ENCODE measurements at regions not wholly inside any gene's neighbourhood (a gene's known extent, or its start where the extent isn't known, plus 50 kb on each side); places are given as distances from the start of the nearest gene placed in this dataset.

DNA sequence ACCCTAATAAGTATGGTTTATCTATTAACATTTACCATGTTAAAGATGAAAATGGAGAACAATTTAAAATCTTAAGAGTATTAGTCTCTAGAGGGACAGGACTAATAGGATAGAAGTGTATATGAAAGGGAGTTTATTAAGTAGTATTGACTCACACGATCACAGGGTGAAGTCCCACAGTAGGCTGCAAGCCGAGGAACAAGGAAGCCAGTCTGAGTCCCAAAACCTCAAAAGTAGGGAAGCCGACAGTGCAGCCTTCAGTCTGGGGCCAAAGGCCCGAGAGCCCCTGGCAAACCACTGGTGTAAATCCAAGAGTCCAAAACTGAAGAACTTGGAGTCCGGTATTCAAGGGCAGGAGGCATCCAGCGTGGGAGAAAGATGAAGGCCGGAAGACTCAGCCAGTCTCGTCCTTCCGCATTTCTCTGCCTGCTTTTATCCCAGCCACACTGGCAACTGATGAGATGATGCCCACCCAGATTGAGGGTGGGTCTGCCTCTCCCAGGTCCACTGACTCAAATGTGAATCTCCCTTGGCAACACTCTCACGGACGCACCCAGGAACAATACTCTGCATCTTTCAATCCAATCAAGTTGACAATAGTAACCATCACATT is 140.8 kb upstream of the FAM20C start:
- intact Hi-C loops (cut with DNase I) = no loop called here
- DNase-seq (peak in 1 of 5 donors; percentile 7), ATAC-seq (no peak)
- peaks cover 0 to 8% (median 0%) of the 10 kb centered on the region in 12 donors for H3K9me3 ChIP-seq
- H3K27me3 ChIP-seq = no peaks in the 10 kb centered on the region
- 90 to 95% (median 92%) methylated on average over 11 of the region's 11 CpGs for WGBS, 4 donors
- no peaks in the 10 kb centered on the region for H3K4me1 ChIP-seq
- no peak overlapping the region for H3K4me3 ChIP-seq
- no peaks in the 10 kb centered on the region for H3K36me3 ChIP-seq
- no peak overlapping the region for H3K27ac ChIP-seq
- TF ChIP-seq, protein P1, sequence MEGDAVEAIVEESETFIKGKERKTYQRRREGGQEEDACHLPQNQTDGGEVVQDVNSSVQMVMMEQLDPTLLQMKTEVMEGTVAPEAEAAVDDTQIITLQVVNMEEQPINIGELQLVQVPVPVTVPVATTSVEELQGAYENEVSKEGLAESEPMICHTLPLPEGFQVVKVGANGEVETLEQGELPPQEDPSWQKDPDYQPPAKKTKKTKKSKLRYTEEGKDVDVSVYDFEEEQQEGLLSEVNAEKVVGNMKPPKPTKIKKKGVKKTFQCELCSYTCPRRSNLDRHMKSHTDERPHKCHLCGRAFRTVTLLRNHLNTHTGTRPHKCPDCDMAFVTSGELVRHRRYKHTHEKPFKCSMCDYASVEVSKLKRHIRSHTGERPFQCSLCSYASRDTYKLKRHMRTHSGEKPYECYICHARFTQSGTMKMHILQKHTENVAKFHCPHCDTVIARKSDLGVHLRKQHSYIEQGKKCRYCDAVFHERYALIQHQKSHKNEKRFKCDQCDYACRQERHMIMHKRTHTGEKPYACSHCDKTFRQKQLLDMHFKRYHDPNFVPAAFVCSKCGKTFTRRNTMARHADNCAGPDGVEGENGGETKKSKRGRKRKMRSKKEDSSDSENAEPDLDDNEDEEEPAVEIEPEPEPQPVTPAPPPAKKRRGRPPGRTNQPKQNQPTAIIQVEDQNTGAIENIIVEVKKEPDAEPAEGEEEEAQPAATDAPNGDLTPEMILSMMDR (IDR thresholded peaks at IDR 0.05) = no peak
- TF ChIP-seq POLR2A (IDR thresholded peaks at IDR 0.05) = no peak

DNA sequence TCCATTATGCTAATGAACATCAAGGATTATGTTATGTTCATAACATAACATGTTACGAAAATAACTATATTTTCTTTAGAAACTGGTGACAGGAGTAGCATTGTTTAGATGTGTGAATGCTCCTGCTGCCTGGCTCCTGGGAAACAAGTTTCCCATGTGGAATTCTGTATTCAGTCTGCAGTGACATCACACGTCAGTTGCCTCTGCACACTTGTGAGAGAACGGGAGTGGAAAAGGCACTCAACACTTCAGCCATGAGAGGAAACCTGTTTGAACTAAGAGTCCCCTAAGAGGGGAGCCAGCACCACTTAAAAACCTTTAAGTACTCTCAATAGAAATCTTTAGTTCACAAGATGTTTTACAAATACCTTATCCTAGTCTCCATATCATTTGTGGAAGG is 140.3 kb upstream of the FAM20C start:
- 45 to 50% (median 46%) methylated on average over 3 of the region's 3 CpGs for WGBS, 4 donors
- intact Hi-C loops (cut with DNase I) = no loop called here
- no peak for DNase-seq

DNA sequence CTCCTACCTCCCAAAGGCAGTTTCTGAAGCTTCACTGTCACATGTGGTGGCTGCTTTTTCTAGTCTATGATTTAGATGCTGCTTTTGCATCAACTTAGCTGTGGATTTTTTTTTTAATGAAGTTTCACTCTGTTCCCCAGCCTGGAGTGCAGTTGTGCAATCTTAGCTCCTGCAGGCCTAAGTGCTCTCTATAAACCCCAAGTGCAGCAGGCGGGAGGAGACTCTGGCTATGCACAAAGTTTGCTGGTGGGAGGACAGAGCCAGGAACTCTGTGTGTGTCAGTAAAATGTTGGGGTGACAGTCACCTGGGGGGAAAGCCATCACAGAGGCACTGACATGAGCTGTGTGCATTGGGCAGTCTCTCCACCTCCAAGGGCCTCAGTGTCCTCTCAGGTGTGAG is 138.8 kb upstream of the FAM20C start:
- WGBS, 4 donors = 90 to 94% (median 92%) methylated on average over 1 of the region's 1 CpG
- Histone ChIP-seq H3K9me3 (peaks cover 0 to 8% (median 0%) of the 10 kb centered on the region in 12 donors), H3K27ac (no peak overlapping the region), H3K27me3 (no peaks in the 10 kb centered on the region), H3K4me1 (peaks cover 0 to 10% (median 0%) of the 10 kb centered on the region in 12 donors), H3K4me3 (no peak overlapping the region), H3K36me3 (no peaks in the 10 kb centered on the region)
- intact Hi-C loops (cut with DNase I) = no loop called here
- TF ChIP-seq, protein P1 (IDR thresholded peaks at IDR 0.05) = no peak
- no peak for TF ChIP-seq POLR2A (IDR thresholded peaks at IDR 0.05)
- DNase-seq (peak in 1 of 5 donors; percentile 9), ATAC-seq (no peak)

More for the DNA sequence above, 140.3 kb upstream of the FAM20C start:
- Histone ChIP-seq H3K9me3 (peaks cover 0 to 8% (median 0%) of the 10 kb centered on the region in 12 donors), H3K27me3 (no peaks in the 10 kb centered on the region), H3K4me3 (no peak overlapping the region), H3K27ac (no peak overlapping the region), H3K36me3 (no peaks in the 10 kb centered on the region), H3K4me1 (peaks cover 0 to 2% (median 0%) of the 10 kb centered on the region in 12 donors)
- no peak for ATAC-seq
- TF ChIP-seq POLR2A (IDR thresholded peaks at IDR 0.05) = no peak
- TF ChIP-seq, protein P1 (IDR thresholded peaks at IDR 0.05) = no peak

DNA sequence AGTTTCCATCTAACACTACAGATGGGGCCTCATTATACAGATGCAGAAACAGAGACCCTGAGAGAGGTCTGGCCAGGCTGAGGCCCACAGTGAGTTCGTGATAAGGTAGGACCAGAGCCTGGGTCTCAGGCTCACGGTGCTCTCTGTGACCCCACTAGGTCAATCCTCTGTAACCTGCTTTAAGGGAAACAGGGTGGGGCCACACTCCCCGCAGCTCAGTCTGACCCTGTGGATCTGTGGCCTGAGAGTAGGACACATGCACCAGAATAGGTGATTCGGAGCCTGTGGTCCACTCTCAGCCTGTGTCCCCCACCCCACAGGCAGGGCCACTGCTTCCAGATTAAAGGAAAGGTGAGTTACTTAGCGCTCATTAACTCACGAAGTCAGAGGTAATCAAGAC is 137.8 kb upstream of the FAM20C start:
- Histone ChIP-seq H3K4me1 (peaks cover 0 to 10% (median 0%) of the 10 kb centered on the region in 12 donors), H3K4me3 (no peak overlapping the region), H3K27ac (no peak overlapping the region), H3K36me3 (no peaks in the 10 kb centered on the region), H3K27me3 (peaks cover 0 to 3% (median 0%) of the 10 kb centered on the region in 9 donors), H3K9me3 (peaks cover 0 to 8% (median 0%) of the 10 kb centered on the region in 12 donors)
- ATAC-seq (no peak), DNase-seq (peak in 1 of 5 donors; percentile 6)
- intact Hi-C loops (cut with DNase I) = no loop called here
- WGBS, 4 donors = 74 to 87% (median 82%) methylated on average over 5 to 6 of the region's 6 CpGs
- TF ChIP-seq, protein P1 (IDR thresholded peaks at IDR 0.05) = no peak
- TF ChIP-seq POLR2A (IDR thresholded peaks at IDR 0.05) = no peak
